ENCODE measurements at regions not wholly inside any gene's neighbourhood (a gene's known extent, or its start where the extent isn't known, plus 50 kb on each side); places are given as distances from the start of the nearest gene placed in this dataset.

- Histone ChIP-seq H3K9me3 (ENCODE audit: insufficient read depth, low read length, severe bottlenecking) (no peaks in the 10 kb centered on the region), H3K4me1 (ENCODE audit: insufficient read depth, low read length) (no peaks in the 10 kb centered on the region), H4K20me1 (ENCODE audit: insufficient read depth, low read length) (no peaks in the 10 kb centered on the region), H3K79me2 (ENCODE audit: insufficient read depth, low read length) (no peaks in the 10 kb centered on the region), H3K9ac (ENCODE audit: low read depth, low read length) (no peak overlapping the region), H3K27ac (ENCODE audit: low read length) (no peak overlapping the region), H2AFZ (ENCODE audit: low read depth, low read length) (no peak overlapping the region), H3K36me3 (ENCODE audit: insufficient read depth, low read length) (no peaks in the 10 kb centered on the region), H3K27me3 (ENCODE audit: insufficient read depth, low read length, poor library complexity) (no peaks in the 10 kb centered on the region), H3K4me3 (ENCODE audit: low read depth in 1 of 2, low read length in 2 of 2) (no peak overlapping the region), H3K4me2 (ENCODE audit: insufficient read depth, low read length) (no peak overlapping the region)
- no peak for ATAC-seq (ENCODE audit: insufficient read depth, low read depth)
- TF ChIP-seq, protein P1, sequence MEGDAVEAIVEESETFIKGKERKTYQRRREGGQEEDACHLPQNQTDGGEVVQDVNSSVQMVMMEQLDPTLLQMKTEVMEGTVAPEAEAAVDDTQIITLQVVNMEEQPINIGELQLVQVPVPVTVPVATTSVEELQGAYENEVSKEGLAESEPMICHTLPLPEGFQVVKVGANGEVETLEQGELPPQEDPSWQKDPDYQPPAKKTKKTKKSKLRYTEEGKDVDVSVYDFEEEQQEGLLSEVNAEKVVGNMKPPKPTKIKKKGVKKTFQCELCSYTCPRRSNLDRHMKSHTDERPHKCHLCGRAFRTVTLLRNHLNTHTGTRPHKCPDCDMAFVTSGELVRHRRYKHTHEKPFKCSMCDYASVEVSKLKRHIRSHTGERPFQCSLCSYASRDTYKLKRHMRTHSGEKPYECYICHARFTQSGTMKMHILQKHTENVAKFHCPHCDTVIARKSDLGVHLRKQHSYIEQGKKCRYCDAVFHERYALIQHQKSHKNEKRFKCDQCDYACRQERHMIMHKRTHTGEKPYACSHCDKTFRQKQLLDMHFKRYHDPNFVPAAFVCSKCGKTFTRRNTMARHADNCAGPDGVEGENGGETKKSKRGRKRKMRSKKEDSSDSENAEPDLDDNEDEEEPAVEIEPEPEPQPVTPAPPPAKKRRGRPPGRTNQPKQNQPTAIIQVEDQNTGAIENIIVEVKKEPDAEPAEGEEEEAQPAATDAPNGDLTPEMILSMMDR (IDR thresholded peaks at IDR 0.05; ENCODE audit: borderline replicate concordance, extremely low read depth, low read length, poor library complexity, severe bottlenecking), result no peak
- TF ChIP-seq EZH2 (IDR thresholded peaks at IDR 0.05; ENCODE audit: borderline replicate concordance, low read depth, low read length, severe bottlenecking), result no peak
- no peak for DNase-seq
Measured at GRCh38 chr3:3365716-3366115, 186.2 kb upstream of the CRBN start.

DNA sequence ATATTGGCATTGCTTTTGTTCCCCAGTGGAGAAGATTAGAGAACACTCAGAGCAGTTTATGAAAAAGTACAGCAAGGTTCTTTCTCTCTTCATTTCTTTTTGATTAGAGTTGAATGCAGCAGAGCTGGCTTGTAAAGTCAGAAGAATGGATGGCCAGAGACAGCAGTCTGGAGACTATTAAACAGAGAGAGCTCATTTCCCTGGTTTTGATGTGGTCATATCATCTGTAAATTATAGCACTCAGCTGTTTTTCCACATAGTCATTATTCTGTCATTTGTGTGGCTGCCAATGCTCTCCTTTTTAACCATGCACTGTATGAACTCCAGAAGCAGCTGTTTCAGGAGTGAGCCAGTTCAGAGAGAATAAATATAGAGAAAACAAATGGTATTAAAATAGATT, 177.4 kb upstream of the CRBN start:
- TF ChIP-seq, protein P1 (IDR thresholded peaks at IDR 0.05; ENCODE audit: borderline replicate concordance, extremely low read depth, low read length, poor library complexity, severe bottlenecking), result no peak
- no peak for TF ChIP-seq EZH2 (IDR thresholded peaks at IDR 0.05; ENCODE audit: borderline replicate concordance, low read depth, low read length, severe bottlenecking)
- Histone ChIP-seq H3K79me2 (ENCODE audit: insufficient read depth, low read length) (no peaks in the 10 kb centered on the region), H3K9ac (ENCODE audit: low read depth, low read length) (no peak overlapping the region), H3K4me3 (ENCODE audit: low read depth in 1 of 2, low read length in 2 of 2) (no peak overlapping the region), H3K4me1 (ENCODE audit: insufficient read depth, low read length) (no peaks in the 10 kb centered on the region), H3K4me2 (ENCODE audit: insufficient read depth, low read length) (no peak overlapping the region), H4K20me1 (ENCODE audit: insufficient read depth, low read length) (no peaks in the 10 kb centered on the region), H2AFZ (ENCODE audit: low read depth, low read length) (no peak overlapping the region), H3K36me3 (ENCODE audit: insufficient read depth, low read length) (no peaks in the 10 kb centered on the region), H3K27me3 (ENCODE audit: insufficient read depth, low read length, poor library complexity) (no peaks in the 10 kb centered on the region), H3K9me3 (ENCODE audit: insufficient read depth, low read length, severe bottlenecking) (no peaks in the 10 kb centered on the region), H3K27ac (ENCODE audit: low read length) (no peak overlapping the region)
- no peak for ATAC-seq (ENCODE audit: insufficient read depth, low read depth)
- no peak for DNase-seq

DNA sequence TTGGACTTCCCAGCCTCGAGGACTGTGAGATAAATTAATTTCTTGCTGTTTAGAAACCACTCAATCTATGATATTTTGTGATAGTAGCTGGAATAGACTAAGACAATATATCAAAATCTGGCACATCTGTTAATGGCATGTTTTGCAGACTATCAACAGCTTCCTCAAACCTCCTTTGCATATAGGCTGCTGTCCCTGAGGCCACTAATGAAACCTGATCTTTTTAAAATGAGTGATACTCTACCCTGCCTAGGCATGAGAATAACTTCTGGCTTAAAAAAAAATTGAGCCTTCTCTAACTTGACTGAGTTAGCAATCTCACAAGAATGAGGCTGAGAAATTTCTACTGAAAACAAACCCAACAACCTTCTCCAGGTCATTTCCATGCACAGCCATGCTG, 176.0 kb upstream of the CRBN start:
- H3K9me3 ChIP-seq (ENCODE audit: insufficient read depth, low read length, severe bottlenecking), result no peaks in the 10 kb centered on the region
- H3K4me1 ChIP-seq (ENCODE audit: insufficient read depth, low read length), result no peaks in the 10 kb centered on the region
- TF ChIP-seq, protein P1 (IDR thresholded peaks at IDR 0.05; ENCODE audit: borderline replicate concordance, extremely low read depth, low read length, poor library complexity, severe bottlenecking), result no peak
- TF ChIP-seq EZH2 (IDR thresholded peaks at IDR 0.05; ENCODE audit: borderline replicate concordance, low read depth, low read length, severe bottlenecking), result no peak
- no peak overlapping the region for H3K27ac ChIP-seq (ENCODE audit: low read length)
- H3K79me2 ChIP-seq (ENCODE audit: insufficient read depth, low read length), result no peaks in the 10 kb centered on the region
- H3K27me3 ChIP-seq (ENCODE audit: insufficient read depth, low read length, poor library complexity), result no peaks in the 10 kb centered on the region
- no peak overlapping the region for H3K4me2 ChIP-seq (ENCODE audit: insufficient read depth, low read length)
- H4K20me1 ChIP-seq (ENCODE audit: insufficient read depth, low read length), result no peaks in the 10 kb centered on the region
- H3K4me3 ChIP-seq (ENCODE audit: low read depth in 1 of 2, low read length in 2 of 2), result no peak overlapping the region
- H3K36me3 ChIP-seq (ENCODE audit: insufficient read depth, low read length), result no peaks in the 10 kb centered on the region
- no peak overlapping the region for H2AFZ ChIP-seq (ENCODE audit: low read depth, low read length)
- no peak for ATAC-seq (ENCODE audit: insufficient read depth, low read depth)
- H3K9ac ChIP-seq (ENCODE audit: low read depth, low read length), result no peak overlapping the region
- DNase-seq, result no peak

GRCh38 chr3:3353153-3353552, 173.7 kb upstream of the CRBN start:
- no peak for DNase-seq
- no peak overlapping the region for H3K9ac ChIP-seq (ENCODE audit: low read depth, low read length)
- ATAC-seq (ENCODE audit: insufficient read depth, low read depth), result no peak

More at GRCh38 chr3:3353153-3353552, 173.7 kb upstream of the CRBN start:
- Histone ChIP-seq H3K27me3 (ENCODE audit: insufficient read depth, low read length, poor library complexity) (no peaks in the 10 kb centered on the region), H3K4me3 (ENCODE audit: low read depth in 1 of 2, low read length in 2 of 2) (no peak overlapping the region), H3K4me1 (ENCODE audit: insufficient read depth, low read length) (no peaks in the 10 kb centered on the region), H3K4me2 (ENCODE audit: insufficient read depth, low read length) (no peak overlapping the region), H4K20me1 (ENCODE audit: insufficient read depth, low read length) (no peaks in the 10 kb centered on the region), H3K9me3 (ENCODE audit: insufficient read depth, low read length, severe bottlenecking) (no peaks in the 10 kb centered on the region), H3K27ac (ENCODE audit: low read length) (no peak overlapping the region), H3K36me3 (ENCODE audit: insufficient read depth, low read length) (no peaks in the 10 kb centered on the region), H3K79me2 (ENCODE audit: insufficient read depth, low read length) (no peaks in the 10 kb centered on the region), H2AFZ (ENCODE audit: low read depth, low read length) (no peak overlapping the region)
- TF ChIP-seq, protein P1 (IDR thresholded peaks at IDR 0.05; ENCODE audit: borderline replicate concordance, extremely low read depth, low read length, poor library complexity, severe bottlenecking), result no peak
- no peak for TF ChIP-seq EZH2 (IDR thresholded peaks at IDR 0.05; ENCODE audit: borderline replicate concordance, low read depth, low read length, severe bottlenecking)
